ENCODE measurements at regions not wholly inside any gene's neighbourhood (a gene's known extent, or its start where the extent isn't known, plus 50 kb on each side); places are given as distances from the start of the nearest gene placed in this dataset.

DNA sequence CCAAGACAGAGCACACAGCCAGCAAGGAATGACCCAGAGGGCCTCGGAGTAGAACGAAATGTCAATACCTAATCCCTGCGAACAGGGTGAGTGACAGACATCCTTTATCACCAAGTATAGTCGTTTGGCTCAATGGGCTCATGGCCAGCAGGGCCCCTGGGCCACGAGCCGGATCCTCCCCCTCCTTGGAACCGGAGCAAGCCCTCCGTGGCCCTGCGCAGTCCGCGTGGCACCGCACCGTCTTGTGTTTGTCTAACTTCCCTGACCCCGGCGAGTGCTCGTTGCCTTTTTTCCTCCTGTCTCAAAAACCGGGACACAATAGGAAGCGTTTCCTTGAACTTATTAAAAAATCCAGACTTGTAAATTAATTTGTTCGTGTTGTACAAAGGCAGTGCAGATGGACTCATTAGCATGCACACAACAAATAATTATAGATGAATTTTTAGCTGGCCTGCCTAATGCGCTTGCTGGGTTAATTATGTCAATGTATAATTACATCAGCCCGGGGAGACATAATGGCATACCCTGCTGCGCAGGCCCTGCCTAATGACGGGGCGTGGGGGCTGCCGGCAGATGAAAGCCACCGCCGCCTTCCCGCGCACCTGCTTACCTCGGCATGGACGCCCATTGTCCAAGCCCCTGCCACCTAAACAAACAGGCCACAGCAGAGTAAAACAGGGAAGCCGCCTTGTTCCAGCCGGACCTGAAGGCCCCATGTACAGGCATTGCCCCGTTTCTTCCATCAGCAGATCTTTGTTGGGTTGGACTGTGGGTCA is 81.6 kb downstream of the PHETA1 start:
- no peak for TF ChIP-seq RXRA (IDR thresholded peaks at IDR 0.05)
- TF ChIP-seq, protein P1, sequence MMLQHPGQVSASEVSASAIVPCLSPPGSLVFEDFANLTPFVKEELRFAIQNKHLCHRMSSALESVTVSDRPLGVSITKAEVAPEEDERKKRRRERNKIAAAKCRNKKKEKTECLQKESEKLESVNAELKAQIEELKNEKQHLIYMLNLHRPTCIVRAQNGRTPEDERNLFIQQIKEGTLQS (IDR thresholded peaks at IDR 0.05), result no peak
- TF ChIP-seq, protein P2, sequence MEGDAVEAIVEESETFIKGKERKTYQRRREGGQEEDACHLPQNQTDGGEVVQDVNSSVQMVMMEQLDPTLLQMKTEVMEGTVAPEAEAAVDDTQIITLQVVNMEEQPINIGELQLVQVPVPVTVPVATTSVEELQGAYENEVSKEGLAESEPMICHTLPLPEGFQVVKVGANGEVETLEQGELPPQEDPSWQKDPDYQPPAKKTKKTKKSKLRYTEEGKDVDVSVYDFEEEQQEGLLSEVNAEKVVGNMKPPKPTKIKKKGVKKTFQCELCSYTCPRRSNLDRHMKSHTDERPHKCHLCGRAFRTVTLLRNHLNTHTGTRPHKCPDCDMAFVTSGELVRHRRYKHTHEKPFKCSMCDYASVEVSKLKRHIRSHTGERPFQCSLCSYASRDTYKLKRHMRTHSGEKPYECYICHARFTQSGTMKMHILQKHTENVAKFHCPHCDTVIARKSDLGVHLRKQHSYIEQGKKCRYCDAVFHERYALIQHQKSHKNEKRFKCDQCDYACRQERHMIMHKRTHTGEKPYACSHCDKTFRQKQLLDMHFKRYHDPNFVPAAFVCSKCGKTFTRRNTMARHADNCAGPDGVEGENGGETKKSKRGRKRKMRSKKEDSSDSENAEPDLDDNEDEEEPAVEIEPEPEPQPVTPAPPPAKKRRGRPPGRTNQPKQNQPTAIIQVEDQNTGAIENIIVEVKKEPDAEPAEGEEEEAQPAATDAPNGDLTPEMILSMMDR (IDR thresholded peaks at IDR 0.05; ENCODE audit: low read depth, low read length, missing input control), result no peak
